T-cell (primary cell): ENCODE measurements at regions not wholly inside any gene's neighbourhood (a gene's known extent, or its start where the extent isn't known, plus 50 kb on each side); places are given as distances from the start of the nearest gene placed in this dataset.
A peak's percentile ranks its signal among the peaks of the same experiment; 100 is the strongest.

Experiments used
- ATAC-seq, 4 experiments: fragments of 200-7000 bp in 3 of 4; fragments of 150-1000 bp in 1 of 4; cut with Tn5 transposase; replicated peaks in 1 of 4; 1 replicate in 3 of 4; 2 replicates in 1 of 4; pipeline ENCODE4 v1.10.0; 2021; ENCODE audit warnings: moderate library complexity in 3 of 4, mild to moderate bottlenecking in 2 of 4, moderate number of reproducible peaks in 1 of 4
- CTCF ChIA-PET, 2 donors: fragments of 300-600 bp; sonication (Branson Sonifier 250); formaldehyde crosslinking; loops; one replicate each; lab custom pipeline; 2022; ENCODE audit warnings: antibody characterized with exemption in 2 of 2; lab: Charles Lee
- POLR2A ChIA-PET, 2 donors: fragments of 300-600 bp; sonication (Branson Sonifier 250); formaldehyde crosslinking; loops; one replicate each; lab custom pipeline; 2022; ENCODE audit warnings: antibody characterized with exemption in 2 of 2; lab: Charles Lee
- DNase-seq, 35 experiments: peaks; one replicate each; pipeline versions ENCODE4 v3.0.0 to v3.0.0-alpha.2; 2013 to 2023
- H3K27ac ChIP-seq: one replicate; pipeline ENCODE4 v1.5.1; 2013; ENCODE audit warnings: low read length
- H3K27me3 ChIP-seq, 2 experiments: replicated peaks in 1 of 2; 1 replicate in 1 of 2; 2 replicates in 1 of 2; pipeline versions ENCODE4 v1.6.1 to v1.7.0; 2013; ENCODE audit warnings: low read length in 1 of 2, mixed read lengths in 1 of 2; ENCODE audit not compliant: control insufficient read depth in 2 of 2, insufficient read depth in 2 of 2; ENCODE audit errors: extremely low read depth in 1 of 2
- H3K36me3 ChIP-seq, 2 donors: 1 replicate in 1 of 2; 2 replicates in 1 of 2; pipeline versions ENCODE4 v1.6.1 to v1.7.0; 2013; ENCODE audit warnings: low read length in 1 of 2; ENCODE audit not compliant: control insufficient read depth in 2 of 2, insufficient read depth in 1 of 2; ENCODE audit errors: extremely low read depth in 1 of 2
- H3K4me1 ChIP-seq, 2 experiments: 1 replicate in 1 of 2; 2 replicates in 1 of 2; pipeline versions ENCODE4 v1.6.1 to v1.7.0; 2013; ENCODE audit warnings: low read length in 2 of 2, mixed read lengths in 1 of 2; ENCODE audit not compliant: insufficient read depth in 2 of 2, control insufficient read depth in 1 of 2; ENCODE audit errors: extremely low read depth in 1 of 2
- H3K4me3 ChIP-seq, 2 donors: 1 replicate in 1 of 2; 2 replicates in 1 of 2; pipeline versions ENCODE4 v1.5.1 to v1.7.0; 2013; ENCODE audit warnings: mild to moderate bottlenecking in 2 of 2, low read length in 1 of 2, moderate library complexity in 1 of 2; ENCODE audit not compliant: control insufficient read depth in 1 of 2; ENCODE audit errors: extremely low read depth in 1 of 2
- H3K9me3 ChIP-seq: 2 replicates; pipeline ENCODE4 v1.7.0; 2013
- H3K27ac Mint-ChIP-seq, 2 donors: one replicate each; pipeline ENCODE4 v1.8.0; 2020 to 2021; ENCODE audit warnings: mild to moderate bottlenecking in 2 of 2, mixed read lengths in 2 of 2
- H3K27me3 Mint-ChIP-seq, 2 donors: one replicate each; pipeline ENCODE4 v1.8.0; 2021 to 2022; ENCODE audit warnings: mixed read lengths in 2 of 2
- H3K36me3 Mint-ChIP-seq: one replicate; pipeline ENCODE4 v1.8.0; 2021; ENCODE audit warnings: mixed read lengths
- H3K4me1 Mint-ChIP-seq, 3 donors: one replicate each; pipeline ENCODE4 v1.8.0; 2020 to 2022; ENCODE audit warnings: mixed read lengths in 3 of 3, mild to moderate bottlenecking in 1 of 3
- H3K4me3 Mint-ChIP-seq, 3 donors: one replicate each; pipeline ENCODE4 v1.8.0; 2020 to 2022; ENCODE audit warnings: mild to moderate bottlenecking in 3 of 3, mixed read lengths in 3 of 3, moderate library complexity in 3 of 3
- H3K9me3 Mint-ChIP-seq, 3 donors: one replicate each; pipeline ENCODE4 v1.8.0; 2020 to 2022; ENCODE audit warnings: mixed read lengths in 3 of 3
- WGBS: methylation state at CpG from one replicate; pipeline ENCODE4 v1.1.5; 2013; ENCODE audit warnings: missing lambda C conversion rate; ENCODE audit not compliant: insufficient coverage; 5-methylcytosine and 5-hydroxymethylcytosine counted together

DNA sequence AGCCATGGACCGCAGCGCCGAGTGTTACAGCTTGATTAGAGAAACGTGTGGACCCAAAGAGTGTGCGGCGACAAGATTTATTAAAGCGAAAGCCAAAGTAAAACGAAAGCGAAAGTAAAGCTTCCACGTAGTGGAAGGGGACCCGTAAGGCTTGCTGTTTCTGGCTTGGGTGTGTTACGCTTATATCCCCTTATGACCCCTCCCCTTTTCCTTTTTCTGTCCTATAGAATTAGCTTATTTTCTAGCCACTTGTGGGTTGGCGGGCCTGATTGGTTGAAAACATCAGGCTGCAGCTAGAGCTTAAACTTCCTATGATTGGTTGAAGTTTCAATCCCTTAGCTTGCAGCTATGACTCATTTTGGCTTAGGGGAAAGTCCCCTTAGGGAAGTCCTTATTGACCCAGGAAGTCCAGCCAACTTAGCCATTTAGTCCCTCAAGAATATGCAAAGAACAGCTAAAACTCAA, 969.7 kb downstream of the DCDC2C start:
- no peak for ATAC-seq
- POLR2A ChIA-PET = no interaction called here
- no peaks in the 10 kb centered on the region for H3K36me3 ChIP-seq
- no peak overlapping the region for H3K27ac ChIP-seq
- DNase-seq = no peak
- Mint-ChIP-seq H3K4me3 (peak overlapping the region in 2 of 3 donors; percentile 51 to 59), H3K36me3 (no peaks in the 10 kb centered on the region), H3K9me3 (peaks cover 4 to 7% (median 5%) of the 10 kb centered on the region in 3 donors), H3K27me3 (no peaks in the 10 kb centered on the region), H3K27ac (no peak overlapping the region), H3K4me1 (peaks cover 0 to 10% (median 8%) of the 10 kb centered on the region in 3 donors)
- CTCF ChIA-PET = interaction anchor here in 1 of 2 donors (0.6 kb wide), 1 partner anchor 28 kb away, joined by 3 read pairs; no protein-coding TSS in a partner anchor
- peaks cover 0 to 4% of the 10 kb centered on the region in 2 experiments for H3K4me1 ChIP-seq
- no peaks in the 10 kb centered on the region for H3K27me3 ChIP-seq
- H3K9me3 ChIP-seq = no peaks in the 10 kb centered on the region
- H3K4me3 ChIP-seq = no peak overlapping the region
- 92% methylated on average over 5 of the region's 13 CpGs for WGBS

DNA sequence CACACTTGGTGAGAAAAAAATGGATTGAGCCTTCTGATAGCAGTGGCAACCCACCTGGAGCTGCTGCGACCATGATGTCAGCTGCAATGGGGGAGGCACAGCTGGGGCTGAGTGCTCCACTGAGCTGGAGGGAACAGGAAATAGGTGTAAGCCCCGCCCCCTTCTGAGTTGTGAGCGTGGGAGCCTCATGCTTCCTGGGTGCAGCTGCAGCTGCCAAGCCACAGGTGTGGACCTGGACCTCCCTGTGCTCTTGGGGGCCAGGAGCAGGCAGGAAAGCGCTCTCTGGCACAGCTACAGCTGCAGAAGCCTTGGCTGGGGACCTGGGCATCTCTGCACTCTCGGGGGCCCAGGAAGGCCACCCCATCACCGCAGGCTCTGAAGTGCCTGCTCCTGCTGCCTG, 970.6 kb downstream of the DCDC2C start:
- no peaks in the 10 kb centered on the region for H3K27me3 Mint-ChIP-seq
- H3K9me3 Mint-ChIP-seq = peaks cover 5 to 9% (median 7%) of the 10 kb centered on the region in 3 donors
- ChIA-PET CTCF (no interaction called here), POLR2A (no interaction called here)
- no peak overlapping the region for H3K4me3 Mint-ChIP-seq
- Histone ChIP-seq H3K9me3 (no peaks in the 10 kb centered on the region), H3K27ac (no peak overlapping the region), H3K27me3 (no peaks in the 10 kb centered on the region), H3K36me3 (no peaks in the 10 kb centered on the region), H3K4me1 (peaks cover 0 to 4% of the 10 kb centered on the region in 2 experiments), H3K4me3 (no peak overlapping the region)
- H3K27ac Mint-ChIP-seq = no peak overlapping the region
- H3K4me1 Mint-ChIP-seq = peaks cover 0 to 10% (median 8%) of the 10 kb centered on the region in 3 donors
- 62% methylated on average over 6 of the region's 6 CpGs for WGBS
- DNase-seq (peak in 5 of 35 experiments; percentile 1 to 13 (median 4)), ATAC-seq (peak in 2 of 4 experiments; percentile 17 to 42)
- H3K36me3 Mint-ChIP-seq = no peaks in the 10 kb centered on the region

DNA sequence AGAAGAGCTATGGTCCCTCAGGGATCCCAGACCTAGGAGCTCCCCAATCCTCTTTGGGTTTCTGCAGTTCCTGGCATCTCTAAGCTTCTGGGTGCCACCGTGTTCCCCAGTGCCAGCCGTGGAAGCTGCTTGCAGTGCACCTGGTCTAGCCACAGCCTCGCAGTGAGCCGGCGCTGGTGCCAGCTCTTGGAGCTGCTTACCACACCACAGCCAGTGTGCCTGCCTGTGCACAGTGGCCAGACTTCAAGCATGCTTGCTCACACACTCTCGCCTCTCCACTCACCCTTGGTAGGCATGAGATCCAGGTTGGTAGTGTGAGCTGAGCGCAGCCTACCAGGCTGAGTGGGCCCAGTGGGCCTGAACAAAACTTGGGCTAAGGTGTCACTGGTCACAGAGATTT, 971.9 kb downstream of the DCDC2C start:
- Histone ChIP-seq H3K4me1 (peaks cover 0 to 4% of the 10 kb centered on the region in 2 experiments), H3K27ac (no peak overlapping the region), H3K4me3 (no peak overlapping the region), H3K27me3 (no peaks in the 10 kb centered on the region), H3K9me3 (no peaks in the 10 kb centered on the region), H3K36me3 (no peaks in the 10 kb centered on the region)
- Mint-ChIP-seq H3K27ac (no peak overlapping the region), H3K36me3 (no peaks in the 10 kb centered on the region), H3K4me1 (peaks cover 0 to 10% (median 8%) of the 10 kb centered on the region in 3 donors), H3K4me3 (no peak overlapping the region), H3K9me3 (peaks cover 5 to 16% (median 7%) of the 10 kb centered on the region in 3 donors), H3K27me3 (no peaks in the 10 kb centered on the region)
- ChIA-PET CTCF (no interaction called here), POLR2A (no interaction called here)
- DNase-seq = no peak
- WGBS = 95% methylated on average over 7 of the region's 7 CpGs
- no peak for ATAC-seq

DNA sequence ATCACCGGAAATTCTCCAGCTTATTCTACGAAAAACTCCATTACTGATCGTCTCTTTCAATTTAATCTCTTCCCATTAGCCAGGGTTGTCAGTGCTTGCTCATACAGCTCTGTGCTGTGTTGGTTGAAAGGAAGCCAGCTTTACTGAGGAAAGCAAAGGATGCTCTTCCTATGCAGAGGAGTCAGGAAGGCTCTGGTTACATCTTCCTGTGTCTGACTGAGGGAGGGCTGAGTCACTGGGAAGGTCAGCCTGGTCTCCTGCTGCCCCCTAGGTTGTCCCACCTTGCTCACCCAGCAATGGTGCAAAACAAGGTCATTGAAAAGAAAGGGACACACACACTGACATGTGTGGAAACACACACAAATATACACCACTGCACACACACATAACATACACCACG, 975.6 kb downstream of the DCDC2C start:
- ATAC-seq (no peak), DNase-seq (no peak)
- Histone ChIP-seq H3K36me3 (no peaks in the 10 kb centered on the region), H3K4me1 (peaks cover 0 to 4% of the 10 kb centered on the region in 2 experiments), H3K27me3 (no peaks in the 10 kb centered on the region), H3K4me3 (no peak overlapping the region), H3K27ac (no peak overlapping the region), H3K9me3 (no peaks in the 10 kb centered on the region)
- H3K4me3 Mint-ChIP-seq = no peak overlapping the region
- no peaks in the 10 kb centered on the region for H3K27me3 Mint-ChIP-seq
- peaks cover 0 to under 1% (median under 1%) of the 10 kb centered on the region in 3 donors for H3K4me1 Mint-ChIP-seq
- 83% methylated on average over 1 of the region's 4 CpGs for WGBS
- H3K27ac Mint-ChIP-seq = no peak overlapping the region
- POLR2A ChIA-PET = no interaction called here
- H3K36me3 Mint-ChIP-seq = no peaks in the 10 kb centered on the region
- CTCF ChIA-PET = no interaction called here
- peaks cover 2 to 11% (median 4%) of the 10 kb centered on the region in 3 donors for H3K9me3 Mint-ChIP-seq

DNA sequence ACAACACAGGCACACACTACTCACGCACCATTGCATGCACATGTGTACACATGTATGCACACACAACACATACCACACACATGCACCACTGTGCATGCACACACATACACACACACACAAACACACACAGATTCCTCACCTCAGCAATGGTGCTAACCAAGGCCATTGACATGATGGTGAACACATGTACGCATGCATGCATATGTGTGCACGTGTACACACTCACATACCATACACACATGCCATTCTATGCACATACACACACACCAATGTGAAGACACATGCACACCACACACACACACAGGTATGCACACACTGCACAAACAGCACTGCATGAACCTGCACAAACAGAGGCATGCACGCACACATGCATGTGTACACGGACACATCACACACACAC, 976.0 kb downstream of the DCDC2C start:
- H3K9me3 ChIP-seq = no peaks in the 10 kb centered on the region
- no peak overlapping the region for H3K4me3 Mint-ChIP-seq
- WGBS = 88% methylated on average over 3 of the region's 5 CpGs
- H3K27me3 Mint-ChIP-seq = no peaks in the 10 kb centered on the region
- no peaks in the 10 kb centered on the region for H3K4me1 Mint-ChIP-seq
- POLR2A ChIA-PET = no interaction called here
- H3K27ac Mint-ChIP-seq = no peak overlapping the region
- no peak for DNase-seq
- H3K4me1 ChIP-seq = no peaks in the 10 kb centered on the region
- no peaks in the 10 kb centered on the region for H3K36me3 ChIP-seq
- H3K4me3 ChIP-seq = no peak overlapping the region
- no peak for ATAC-seq
- no peaks in the 10 kb centered on the region for H3K27me3 ChIP-seq
- H3K27ac ChIP-seq = no peak overlapping the region
- CTCF ChIA-PET = no interaction called here
- no peaks in the 10 kb centered on the region for H3K36me3 Mint-ChIP-seq
- H3K9me3 Mint-ChIP-seq = peaks cover 2 to 13% (median 6%) of the 10 kb centered on the region in 3 donors

DNA sequence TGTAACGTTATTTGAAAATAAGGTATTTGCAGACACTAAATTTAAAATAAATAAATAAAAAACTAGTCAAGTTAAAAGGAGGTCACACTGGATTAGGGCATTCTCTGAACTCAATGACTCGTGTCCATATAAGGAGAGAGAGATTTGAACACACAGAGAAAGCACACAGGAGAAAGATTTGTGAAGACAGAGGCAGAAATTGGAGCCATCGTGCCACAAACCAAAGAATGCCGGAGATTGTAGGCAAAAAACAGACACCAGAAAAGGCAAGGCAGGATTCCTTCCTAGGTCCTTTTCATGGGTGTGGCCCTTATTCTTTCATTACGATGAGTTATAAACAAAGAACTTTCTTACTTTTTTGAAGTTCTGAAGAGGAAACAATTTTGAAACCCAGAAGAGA, 981.5 kb downstream of the DCDC2C start:
- no peaks in the 10 kb centered on the region for H3K4me1 Mint-ChIP-seq
- DNase-seq (no peak), ATAC-seq (no peak)
- ChIA-PET CTCF (no interaction called here), POLR2A (no interaction called here)
- WGBS = 70% methylated on average over 3 of the region's 5 CpGs
- no peak overlapping the region for H3K4me3 Mint-ChIP-seq
- peaks cover 0 to 10% (median 4%) of the 10 kb centered on the region in 3 donors for H3K9me3 Mint-ChIP-seq
- no peak overlapping the region for H3K27ac ChIP-seq
- H3K27ac Mint-ChIP-seq = no peak overlapping the region
- H3K4me3 ChIP-seq = no peak overlapping the region
- H3K4me1 ChIP-seq = no peaks in the 10 kb centered on the region
- H3K36me3 ChIP-seq = no peaks in the 10 kb centered on the region
- H3K27me3 Mint-ChIP-seq = no peaks in the 10 kb centered on the region
- no peaks in the 10 kb centered on the region for H3K27me3 ChIP-seq
- H3K9me3 ChIP-seq = no peaks in the 10 kb centered on the region
- H3K36me3 Mint-ChIP-seq = no peaks in the 10 kb centered on the region

DNA sequence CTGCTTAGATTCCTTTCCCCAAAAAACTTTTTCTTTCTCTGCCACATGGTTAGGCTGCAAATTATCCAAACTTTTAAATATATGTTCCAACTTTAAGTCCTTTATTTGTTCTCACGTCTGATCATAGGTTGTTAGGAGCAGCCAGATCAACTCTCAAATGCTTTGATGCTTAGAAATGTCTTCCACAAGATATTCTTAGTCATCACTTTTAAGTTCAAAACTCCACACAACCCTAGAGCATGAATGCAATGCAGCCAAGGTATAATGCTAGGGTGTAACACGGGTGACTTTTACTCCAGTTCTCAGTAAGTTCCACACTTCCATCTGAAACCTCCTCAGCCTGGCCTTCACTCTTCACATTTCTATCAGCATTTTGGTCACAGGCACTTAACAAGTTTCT, 987.5 kb downstream of the DCDC2C start:
- H3K27ac ChIP-seq = no peak overlapping the region
- no peaks in the 10 kb centered on the region for H3K9me3 ChIP-seq
- ChIA-PET CTCF (no interaction called here), POLR2A (no interaction called here)
- DNase-seq (no peak), ATAC-seq (no peak)
- H3K4me1 Mint-ChIP-seq = no peaks in the 10 kb centered on the region
- H3K4me3 ChIP-seq = no peak overlapping the region
- WGBS = 63% methylated on average over 2 of the region's 2 CpGs
- H3K9me3 Mint-ChIP-seq = peaks cover 4 to 15% (median 7%) of the 10 kb centered on the region in 3 donors
- H3K27me3 Mint-ChIP-seq = no peaks in the 10 kb centered on the region
- no peaks in the 10 kb centered on the region for H3K36me3 ChIP-seq
- no peaks in the 10 kb centered on the region for H3K4me1 ChIP-seq
- no peaks in the 10 kb centered on the region for H3K36me3 Mint-ChIP-seq
- no peaks in the 10 kb centered on the region for H3K27me3 ChIP-seq
- H3K4me3 Mint-ChIP-seq = no peak overlapping the region
- no peak overlapping the region for H3K27ac Mint-ChIP-seq
